G401 (cell line): ENCODE measurements at regions not wholly inside any gene's neighbourhood (a gene's known extent, or its start where the extent isn't known, plus 50 kb on each side); places are given as distances from the start of the nearest gene placed in this dataset.
"Not testable (repeated sequence)": the region's sequence is repeated elsewhere in the genome, so short reads cannot be mapped to it uniquely, and the experiment has no call there.

Experiments
- DNase-seq: peaks from one replicate; pipeline ENCODE4 v3.0.0-alpha.2; 2015; ENCODE audit warnings: low spot score
- in situ Hi-C: cut with HindIII; loops from 2 replicates; pipeline ENCODE4 v1.10.0; 2016; ENCODE audit warnings: low sequenced_read_pairs, mixed read lengths

DNA sequence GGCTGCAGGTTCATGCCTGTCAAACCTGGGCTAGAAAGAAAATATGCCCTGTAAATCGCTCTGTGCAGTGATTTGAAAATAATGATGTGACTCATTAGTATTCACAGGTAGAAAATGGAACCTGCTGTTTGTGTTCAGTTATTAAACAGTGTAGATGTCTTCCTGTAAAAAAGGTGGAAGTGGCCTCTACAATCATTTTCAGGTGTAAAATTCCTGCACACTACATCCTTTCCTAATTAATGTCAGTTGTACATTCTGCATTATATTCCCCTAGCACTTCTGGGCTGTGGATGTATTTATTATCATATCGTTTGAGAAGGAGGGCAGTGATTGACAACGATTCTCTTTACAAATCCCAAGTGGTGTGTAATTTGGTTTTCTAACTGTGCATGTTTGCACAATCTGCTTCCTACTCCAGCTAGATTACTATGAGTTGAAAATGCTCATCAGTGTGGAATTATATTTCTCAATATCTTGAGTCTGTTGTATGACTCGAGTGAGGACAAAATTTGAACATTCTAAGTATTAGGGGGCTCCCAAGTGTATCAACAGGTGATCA is 454.0 kb upstream of the DDI1 start:
- no peak for DNase-seq
- in situ Hi-C loops = no loop called here

DNA sequence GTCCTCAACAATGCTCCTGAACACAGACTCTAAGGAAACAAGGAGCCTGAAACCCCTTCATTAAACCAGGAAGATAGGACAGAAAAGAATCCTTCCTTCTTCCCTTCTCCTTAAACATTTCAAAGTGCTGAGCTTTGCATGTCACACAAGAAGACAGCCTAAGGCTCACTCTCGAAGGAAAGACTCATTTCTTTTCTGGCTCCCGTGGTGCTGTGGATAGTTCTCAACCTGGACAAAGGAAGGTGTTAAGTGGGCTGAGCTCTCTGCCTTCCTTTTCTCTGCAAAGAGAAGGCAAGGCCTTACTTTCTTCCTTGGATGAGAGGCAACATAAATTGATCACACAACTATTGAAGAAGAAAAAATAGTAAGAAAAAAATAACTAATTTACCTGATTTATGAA is 452.4 kb upstream of the DDI1 start:
- in situ Hi-C loops = no loop called here
- no peak for DNase-seq

DNA sequence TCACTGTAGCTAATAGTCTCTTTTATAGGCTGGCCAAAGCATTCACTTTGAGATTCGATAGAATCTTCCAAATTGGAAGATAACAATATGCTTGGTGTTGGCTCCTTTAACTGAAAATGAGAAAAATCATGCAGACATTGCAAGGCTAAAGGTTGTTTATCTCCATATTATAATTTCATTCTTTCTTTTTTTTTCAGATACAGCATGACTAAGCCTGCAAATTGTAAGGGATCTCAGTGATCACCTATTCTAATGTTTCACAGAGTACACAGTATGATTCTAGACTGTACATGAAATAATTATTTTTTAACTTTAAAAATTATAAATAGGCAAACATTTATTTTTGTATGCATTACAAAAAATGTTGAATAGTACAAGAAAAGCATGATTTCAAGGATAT is 451.7 kb upstream of the DDI1 start:
- in situ Hi-C loops = no loop called here
- DNase-seq = no peak

DNA sequence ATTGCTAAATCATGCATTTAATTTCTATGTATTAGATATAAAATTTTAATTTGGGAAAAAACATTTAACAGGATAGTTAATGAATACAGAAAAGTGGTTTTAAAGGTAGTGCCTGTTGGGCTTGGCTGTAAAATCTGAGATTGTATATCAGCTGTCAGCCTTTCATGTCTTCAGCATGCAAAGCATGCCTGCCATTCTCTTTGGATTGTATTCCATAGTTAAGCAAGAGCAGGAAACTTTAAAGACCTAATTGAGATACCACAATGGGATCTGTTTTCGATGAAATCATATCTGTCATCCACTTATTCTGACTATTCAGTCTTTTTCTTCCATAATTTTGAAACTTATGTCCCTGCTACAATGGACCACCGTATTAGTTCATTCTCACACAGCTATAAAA is 451.0 kb upstream of the DDI1 start:
- in situ Hi-C loops = no loop called here
- DNase-seq = no peak

DNA sequence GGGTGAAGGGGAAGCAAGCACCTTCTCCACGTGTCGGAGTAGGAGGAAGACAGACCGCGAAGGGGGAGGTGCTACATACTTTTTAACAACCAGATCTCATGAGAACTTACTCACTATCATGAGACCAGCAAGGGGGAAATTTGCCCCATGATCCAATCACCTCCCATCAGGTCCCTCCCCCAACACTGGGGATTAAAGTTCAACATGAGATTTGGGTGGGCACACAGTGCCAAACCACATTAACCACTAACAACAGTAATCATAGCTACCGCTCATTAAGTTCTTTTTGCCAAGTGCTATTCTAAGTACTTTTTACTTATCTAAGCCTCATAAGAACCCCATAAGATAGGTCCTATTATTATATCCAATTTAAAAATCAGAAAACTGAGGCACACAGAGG is 450.5 kb upstream of the DDI1 start:
- in situ Hi-C loops = no loop called here
- DNase-seq = no peak

DNA sequence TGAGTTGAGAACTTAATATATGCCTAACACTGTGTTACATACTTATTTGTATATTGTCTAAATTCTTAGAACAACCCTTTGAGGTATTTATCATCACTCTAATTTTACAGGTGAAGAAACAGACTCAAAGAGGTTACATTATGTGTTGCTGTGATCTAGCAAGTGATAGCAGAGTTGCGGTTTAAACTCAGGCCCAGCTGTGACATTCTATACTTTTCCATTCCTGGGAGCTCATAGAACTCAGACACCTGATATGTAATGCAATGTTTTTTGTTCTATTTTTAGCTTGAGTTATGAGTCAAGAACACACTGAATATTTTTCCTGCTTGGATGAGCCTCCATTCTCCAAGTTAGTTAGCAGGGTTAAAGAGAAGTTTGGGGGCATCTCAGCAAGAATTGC is 449.7 kb upstream of the DDI1 start:
- in situ Hi-C loops = no loop called here
- DNase-seq = no peak

DNA sequence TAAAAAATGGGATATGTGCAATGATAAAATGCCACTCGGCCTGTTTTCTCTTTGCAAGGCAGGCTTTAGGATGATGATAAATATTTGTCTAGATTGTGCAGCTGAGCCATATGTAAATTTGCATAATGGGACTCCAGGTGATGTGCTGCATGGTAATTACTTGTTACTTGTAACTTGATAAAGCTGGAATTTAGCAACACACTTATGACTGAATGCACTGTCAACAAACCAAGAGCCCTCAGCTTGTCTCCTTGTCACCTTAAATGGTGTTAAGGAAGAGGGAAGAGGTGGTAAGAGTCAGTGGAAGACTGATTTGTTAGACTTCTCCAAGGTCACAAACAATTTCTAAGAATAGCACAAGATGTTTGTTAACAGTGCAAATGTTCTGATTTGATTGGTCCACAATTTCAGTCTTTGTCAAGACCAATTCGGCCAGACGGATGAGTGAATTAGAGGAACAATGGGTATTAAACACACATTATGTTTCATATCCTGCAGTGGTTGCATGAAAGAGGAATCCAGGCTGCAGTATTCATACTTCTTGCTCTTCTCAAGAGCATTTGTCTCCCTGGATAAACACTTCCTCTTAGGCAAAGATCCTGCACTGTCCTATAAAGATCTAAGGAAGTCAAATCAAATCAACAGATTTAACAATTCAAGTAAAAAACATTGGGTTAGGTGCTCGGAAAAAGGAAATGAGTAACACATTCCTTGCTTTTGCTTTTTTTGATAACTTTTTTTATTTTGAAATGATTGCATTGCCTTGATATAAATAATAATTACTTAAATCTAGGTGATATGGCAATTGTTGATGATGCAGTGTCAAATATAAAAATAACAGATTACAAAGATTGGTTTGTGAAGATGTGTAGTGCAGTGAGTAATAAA is 448.3 kb upstream of the DDI1 start:
- DNase-seq = no peak
- in situ Hi-C loops = no loop called here

DNA sequence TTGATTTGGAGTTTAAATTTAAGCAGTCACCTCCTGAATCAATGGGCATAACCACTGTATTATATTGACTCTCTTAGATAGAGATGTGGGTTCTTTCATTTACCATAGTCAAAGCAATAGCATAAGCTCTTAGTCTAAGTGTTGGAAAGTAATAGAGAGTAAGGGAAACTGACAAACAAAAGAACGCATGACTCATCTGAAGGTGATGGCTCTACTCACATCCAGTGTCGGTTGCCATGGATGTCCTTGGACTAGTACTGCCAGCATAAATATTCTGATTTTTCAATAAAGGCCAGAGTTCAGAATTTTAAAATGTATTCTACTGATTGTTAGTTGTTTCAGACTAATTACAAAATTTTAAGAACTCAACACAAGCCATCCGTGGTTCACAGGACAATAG is 444.9 kb upstream of the DDI1 start:
- DNase-seq = no peak
- in situ Hi-C loops = no loop called here

DNA sequence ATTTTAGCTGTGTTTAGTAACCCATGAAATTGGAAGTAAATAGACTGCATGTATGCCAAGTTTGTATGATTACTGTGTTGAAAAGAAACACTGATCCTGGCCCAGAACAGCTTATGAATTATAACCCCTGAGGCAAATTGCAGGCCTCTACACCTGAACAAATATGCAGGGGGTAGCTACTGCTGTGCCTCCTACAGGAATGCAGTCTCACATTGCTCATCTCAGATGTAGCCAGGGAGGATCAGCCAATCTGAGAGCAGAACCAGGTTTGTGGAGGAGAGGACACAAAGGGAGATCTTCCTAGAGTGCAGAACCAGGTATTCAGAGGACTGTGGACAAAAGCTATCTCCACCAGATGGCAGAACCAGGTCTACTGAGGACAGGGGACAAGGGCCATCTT is 442.2 kb upstream of the DDI1 start:
- in situ Hi-C loops = no loop called here
- no peak for DNase-seq

DNA sequence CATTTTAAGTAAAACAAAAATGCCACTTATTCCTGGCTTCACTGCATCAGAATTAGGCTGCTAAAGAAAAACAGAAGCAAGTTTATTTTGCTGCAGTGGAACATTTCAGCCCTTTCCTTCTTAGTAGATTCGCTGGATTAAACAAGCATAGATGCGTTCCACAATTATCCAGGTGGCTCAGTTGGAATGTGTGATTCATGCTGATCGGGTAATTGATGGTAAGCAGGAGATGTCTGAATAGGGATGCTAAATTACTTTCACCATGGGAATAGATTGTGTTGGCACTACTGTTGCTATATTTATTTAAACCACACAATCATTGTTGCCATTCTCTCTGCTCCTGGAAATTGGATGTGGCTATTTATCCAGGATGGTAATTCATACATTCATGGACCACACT is 440.1 kb upstream of the DDI1 start:
- in situ Hi-C loops = no loop called here
- DNase-seq = no peak

DNA sequence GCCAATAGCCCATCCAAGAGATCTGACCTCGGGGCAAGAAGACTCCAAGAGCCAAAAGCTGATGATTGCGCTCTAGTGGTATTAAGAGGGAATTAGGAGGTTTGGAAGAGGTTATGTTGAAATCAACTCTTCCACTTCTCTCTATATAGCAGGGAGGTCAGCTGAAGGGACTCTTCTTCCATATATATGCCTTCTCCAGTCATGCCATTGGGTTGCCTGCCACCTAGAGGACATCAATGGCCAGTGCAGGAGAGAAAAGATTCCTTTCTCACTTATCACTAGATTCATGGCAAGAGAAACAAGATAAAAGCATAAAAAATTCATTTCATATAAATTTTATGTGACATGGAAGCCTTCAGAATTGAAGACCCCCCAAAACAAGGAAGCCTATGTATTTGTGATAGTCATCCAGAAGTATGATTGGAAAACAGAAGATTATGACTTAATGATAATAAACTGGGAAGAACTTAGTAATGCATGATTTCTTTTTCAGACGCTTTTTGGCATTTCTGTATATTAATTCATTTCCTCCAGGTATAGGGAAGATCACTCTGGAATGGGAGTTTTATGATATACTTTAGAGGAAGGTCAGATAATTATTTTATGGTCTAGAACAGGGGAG is 435.1 kb upstream of the DDI1 start:
- DNase-seq = peak; percentile 25
- in situ Hi-C loops = no loop called here

DNA sequence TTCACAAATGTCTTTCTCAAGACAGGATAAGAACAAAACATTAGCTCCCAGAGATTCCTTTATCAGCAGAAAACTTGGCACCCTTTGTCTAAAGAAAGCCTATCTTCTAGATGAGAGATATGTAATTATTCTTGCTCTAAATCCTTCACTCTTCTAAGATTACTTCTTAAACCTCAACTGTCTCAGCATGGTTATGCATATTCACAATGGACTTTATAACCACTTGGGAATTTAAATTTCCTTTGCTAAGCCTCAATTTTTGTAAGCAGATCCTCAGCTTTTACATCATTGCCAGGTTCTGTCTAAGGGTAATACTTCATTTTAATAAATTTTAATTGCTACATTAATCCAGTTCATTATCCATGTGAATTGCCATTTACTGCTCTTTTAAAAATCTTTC is 433.6 kb upstream of the DDI1 start:
- DNase-seq = no peak
- in situ Hi-C loops = no loop called here

DNA sequence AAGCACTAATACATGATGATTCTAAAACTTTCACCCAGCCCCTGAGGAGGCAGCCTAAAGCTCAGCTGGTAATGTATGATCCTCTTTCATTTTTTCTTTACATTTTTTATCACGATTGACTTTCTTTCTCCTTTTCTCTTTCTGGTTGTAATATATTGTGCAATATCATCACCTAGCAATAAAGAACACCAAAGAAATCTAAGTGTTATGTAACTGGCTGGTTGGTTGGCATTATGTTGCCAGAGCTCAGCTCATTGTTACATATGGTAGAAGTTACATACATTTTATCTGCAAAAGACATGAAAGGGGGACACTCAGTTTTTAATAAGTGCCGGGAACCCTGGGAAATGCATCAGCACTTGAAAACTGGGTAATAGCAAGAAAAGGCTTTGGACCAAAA is 432.1 kb upstream of the DDI1 start:
- no peak for DNase-seq
- in situ Hi-C loops = no loop called here

DNA sequence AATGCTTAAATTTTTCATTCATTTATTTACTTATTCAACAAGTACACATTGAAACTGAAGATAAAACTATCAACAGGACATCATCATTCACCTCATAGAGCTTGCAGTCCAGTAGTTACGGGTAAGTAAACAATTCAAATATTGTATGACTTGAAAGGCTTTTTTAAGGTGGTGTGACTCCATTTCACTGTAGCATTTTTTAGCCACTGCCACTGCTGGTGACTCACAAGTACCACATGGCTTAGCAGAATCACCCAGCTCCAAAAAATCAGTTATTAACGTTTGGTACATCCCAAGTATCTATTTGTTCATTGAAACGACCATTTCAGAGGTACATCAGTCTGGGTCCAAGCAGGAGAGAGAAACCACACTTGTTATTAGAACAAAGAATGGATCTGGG is 427.9 kb upstream of the DDI1 start:
- no peak for DNase-seq
- in situ Hi-C loops = no loop called here

DNA sequence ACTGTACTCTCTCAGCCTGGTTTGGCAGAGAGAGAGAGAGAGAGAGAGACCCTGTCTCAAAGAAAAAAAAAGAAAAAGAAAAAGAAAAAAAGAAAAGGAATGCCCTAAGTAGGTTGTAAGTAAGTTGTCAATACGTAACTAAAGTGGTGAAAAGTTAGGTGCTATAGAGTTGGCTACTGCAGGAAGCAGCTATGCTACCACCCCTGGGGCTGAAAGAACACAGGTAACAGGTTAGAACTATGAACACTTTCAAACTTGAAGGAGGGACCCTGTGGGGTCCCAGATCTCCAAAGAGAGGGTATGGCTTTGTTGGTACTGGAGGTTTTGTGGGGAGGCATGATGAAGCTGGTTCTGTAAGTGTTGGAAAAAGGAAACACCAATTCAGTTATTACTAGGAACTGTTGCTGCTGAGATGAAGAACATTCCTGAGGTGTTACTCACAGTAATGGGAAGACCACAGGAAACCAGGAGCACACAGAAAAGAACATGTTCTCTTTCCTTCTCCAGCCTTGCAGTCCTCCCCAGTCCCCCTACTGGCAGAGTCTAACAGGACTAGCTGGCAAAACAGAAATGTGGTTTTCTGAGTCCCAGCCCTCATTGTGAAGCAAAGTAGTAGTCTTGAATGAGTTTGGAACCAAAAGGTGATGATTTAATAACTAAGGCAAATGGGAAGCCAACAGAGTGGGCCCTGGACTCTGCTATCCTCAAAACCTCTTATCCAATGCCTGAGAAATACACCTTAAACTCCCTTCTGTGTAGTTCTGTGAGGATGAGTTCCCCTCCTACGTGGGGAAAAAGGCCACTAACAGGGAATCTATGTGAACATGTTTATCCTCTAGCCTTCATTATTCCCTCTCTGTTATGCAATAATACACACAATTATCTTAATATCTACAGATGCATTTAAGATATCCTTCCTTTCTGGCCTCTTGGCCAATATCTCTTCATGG is 427.0 kb upstream of the DDI1 start:
- in situ Hi-C loops = no loop called here
- DNase-seq = no peak

DNA sequence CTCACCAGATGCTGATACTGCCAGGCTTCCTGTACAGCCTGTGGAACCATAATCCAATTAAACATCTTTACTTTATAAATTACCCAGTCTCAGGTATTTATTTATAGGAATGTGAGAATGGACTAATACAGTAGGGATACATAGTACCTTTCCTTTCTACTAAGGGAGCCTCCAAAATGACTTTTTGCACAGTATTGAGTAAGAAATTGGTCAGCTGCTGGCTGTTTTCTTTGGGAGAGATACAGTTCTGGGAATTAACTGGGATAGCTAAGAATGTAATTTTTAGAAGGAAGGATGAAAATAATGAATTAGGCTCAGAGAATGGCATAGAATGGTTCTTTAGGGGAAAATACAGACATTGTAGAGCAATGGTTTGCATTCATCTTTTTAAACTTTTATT is 426.0 kb upstream of the DDI1 start:
- no peak for DNase-seq
- in situ Hi-C loops = no loop called here

DNA sequence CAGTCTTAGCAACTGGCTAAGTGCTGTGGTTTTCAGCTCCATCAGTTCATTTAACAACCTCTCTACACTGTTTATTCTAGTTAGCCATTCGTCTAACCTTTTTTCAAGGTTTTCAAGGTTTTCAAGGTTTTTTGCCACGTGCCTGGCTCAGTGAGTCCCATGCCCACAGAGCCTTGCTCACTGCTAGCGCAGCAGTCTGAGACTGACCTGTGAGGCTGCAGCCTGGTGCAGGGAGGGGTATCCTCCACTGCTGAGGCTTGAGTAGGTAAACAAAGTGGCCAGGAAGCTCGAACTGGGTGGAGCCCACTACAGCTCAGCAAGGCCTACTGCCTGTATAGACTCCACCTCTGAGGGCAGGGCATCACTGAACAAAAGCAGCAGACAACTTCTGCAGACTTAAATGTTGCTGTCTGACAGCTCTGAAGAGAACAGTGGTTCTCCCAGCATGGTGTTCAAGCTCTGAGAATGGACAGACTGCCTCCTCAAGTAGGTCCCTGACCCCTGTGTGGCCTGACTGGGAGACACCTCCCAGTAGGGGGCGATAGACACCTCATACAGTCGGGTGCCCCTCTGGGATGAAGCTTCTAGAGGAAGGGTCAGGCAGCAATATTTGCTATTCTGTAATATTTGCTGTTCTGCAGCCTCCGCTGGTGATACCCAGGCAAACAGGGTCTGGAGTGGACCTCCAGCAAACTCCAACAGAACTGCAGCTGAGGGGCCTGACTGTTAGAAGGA is 424.7 kb upstream of the DDI1 start:
- DNase-seq, in situ Hi-C loops: not testable (repeated sequence)

DNA sequence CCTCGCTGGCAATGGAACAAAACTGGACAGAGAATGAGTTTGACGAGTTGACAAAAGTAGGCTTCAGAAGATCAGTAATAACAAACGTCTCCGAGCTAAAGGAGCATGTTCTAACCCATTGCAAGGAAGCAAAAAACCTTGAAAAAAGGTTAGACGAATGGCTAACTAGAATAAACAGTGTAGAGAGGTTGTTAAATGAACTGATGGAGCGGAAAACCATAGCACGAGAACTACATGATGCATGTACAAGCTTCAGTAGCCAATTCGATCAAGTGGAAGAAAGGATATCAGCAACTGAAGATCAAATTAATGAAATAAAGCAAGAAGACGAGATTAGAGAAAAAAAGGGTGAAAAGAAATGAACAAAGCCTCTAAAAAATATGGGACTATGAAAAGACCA is 424.0 kb upstream of the DDI1 start:
- in situ Hi-C loops, DNase-seq: not testable (repeated sequence)

DNA sequence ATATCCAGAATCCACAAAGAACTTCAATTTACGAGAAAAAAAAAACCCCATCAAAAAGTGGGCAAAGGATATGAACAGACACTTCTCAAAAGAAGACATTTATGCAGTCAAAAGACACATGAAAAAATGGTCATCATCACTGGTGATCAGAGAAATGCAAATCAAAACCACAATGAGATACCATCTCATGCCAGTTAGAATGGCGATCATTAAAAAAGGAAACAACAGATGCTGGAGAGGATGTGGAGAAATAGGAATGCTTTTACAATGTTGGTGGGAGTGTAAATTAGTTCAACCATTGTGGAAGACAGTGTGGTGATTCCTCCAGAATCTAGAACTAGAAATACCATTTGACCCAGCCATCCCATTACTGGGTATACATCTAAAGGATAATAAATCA is 419.9 kb upstream of the DDI1 start:
- in situ Hi-C loops, DNase-seq: not testable (repeated sequence)
